ENCODE measurements at regions not wholly inside any gene's neighbourhood (a gene's known extent, or its start where the extent isn't known, plus 50 kb on each side); places are given as distances from the start of the nearest gene placed in this dataset.
A peak's percentile ranks its signal among the peaks of the same experiment; 100 is the strongest.

DNA sequence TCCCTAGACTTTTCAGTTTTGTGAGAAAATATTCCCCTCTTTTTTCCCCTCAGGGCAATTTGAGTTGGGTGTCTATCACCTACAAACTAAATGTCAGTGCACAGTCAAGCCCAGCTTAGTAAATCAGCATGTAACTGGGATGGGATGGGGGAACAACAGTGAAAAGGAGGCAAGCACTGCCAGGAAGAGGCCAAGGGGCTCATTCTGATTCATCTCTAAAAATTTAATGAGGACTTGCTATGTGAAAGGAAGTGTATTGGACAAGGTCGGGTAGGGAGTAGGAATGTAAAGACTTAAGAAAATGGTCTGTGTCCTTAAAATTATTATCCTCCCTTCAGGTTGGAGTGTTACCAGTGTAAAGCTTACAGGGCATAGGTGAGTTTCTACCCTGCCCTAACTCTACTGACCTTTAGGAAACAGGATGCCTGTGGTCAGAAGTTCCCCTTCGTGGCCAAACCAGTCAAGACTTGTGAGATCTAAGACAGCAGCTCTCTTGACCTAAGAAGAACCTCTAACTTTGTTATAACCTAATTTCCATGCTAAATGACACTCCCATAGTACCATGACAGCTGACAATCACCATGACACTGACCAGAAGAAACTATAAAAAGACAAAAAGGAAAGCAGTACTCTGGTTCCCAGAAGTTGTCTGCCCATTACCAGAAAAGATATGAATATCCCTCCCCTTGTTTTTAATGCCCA, 194.4 kb upstream of the LDB2 start:
- H3K4me2 ChIP-seq (ENCODE audit: unreplicated experiment): no peak overlapping the region
- H3K27me3 ChIP-seq (replicated peaks; ENCODE audit: insufficient read depth): no peaks in the 10 kb centered on the region
- H2AFZ ChIP-seq: no peak overlapping the region
- H3K9ac ChIP-seq: no peak overlapping the region
- WGBS, 2 experiments (ENCODE audit: low coverage in 1 of 2, low lambda C conversion rate in 2 of 2, missing lambda C conversion rate in 2 of 2): 86 to 93% methylated on average over 2 of the region's 2 CpGs
- no peaks in the 10 kb centered on the region for H3K36me3 ChIP-seq (ENCODE audit: low read depth)
- no peak for TF ChIP-seq EZH2phosphoT487 (IDR thresholded peaks at IDR 0.05; ENCODE audit: insufficient read depth, low read depth)
- no peak for TF ChIP-seq EZH2 (IDR thresholded peaks at IDR 0.05; ENCODE audit: insufficient read depth, poor library complexity, severe bottlenecking)
- no peaks in the 10 kb centered on the region for H4K20me1 ChIP-seq (ENCODE audit: insufficient read depth)
- in situ Hi-C loops (cut with MboI): no loop called here
- DNase-seq: no peak
- H3F3A ChIP-seq (ENCODE audit: insufficient read depth): no peaks in the 10 kb centered on the region
- H3K79me2 ChIP-seq (ENCODE audit: insufficient read depth): no peaks in the 10 kb centered on the region
- H3K4me3 ChIP-seq: no peak overlapping the region
- peaks cover 25% of the 10 kb centered on the region for H3K4me1 ChIP-seq (ENCODE audit: insufficient read depth)
- H3K9me3 ChIP-seq (ENCODE audit: low read depth): no peaks in the 10 kb centered on the region
- H3K27ac ChIP-seq: no peak overlapping the region
- H3K9me2 ChIP-seq (ENCODE audit: insufficient read depth): no peaks in the 10 kb centered on the region

DNA sequence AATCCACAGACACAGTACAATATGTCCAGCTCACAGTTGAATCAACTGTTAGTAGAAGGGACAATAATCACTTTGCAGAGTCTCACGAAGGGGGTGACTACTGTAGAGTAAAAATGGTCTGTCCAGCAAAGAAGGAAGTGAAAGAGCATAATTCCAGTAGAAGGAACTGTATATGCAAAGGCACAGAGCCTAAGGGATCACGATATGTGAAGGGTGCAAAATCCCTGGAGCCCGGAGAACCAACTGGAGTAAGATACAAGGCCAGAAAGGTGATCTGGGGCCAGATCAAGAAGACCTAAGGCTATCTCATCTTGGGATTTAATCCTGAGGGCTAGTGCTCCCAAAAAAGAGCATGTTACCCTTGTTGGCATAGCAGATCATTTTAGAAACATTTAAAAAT, 192.7 kb upstream of the LDB2 start:
- Histone ChIP-seq H3K4me1 (ENCODE audit: insufficient read depth) (peaks cover 25% of the 10 kb centered on the region), H3K27me3 (replicated peaks; ENCODE audit: insufficient read depth) (no peaks in the 10 kb centered on the region), H3K27ac (no peak overlapping the region), H3K4me2 (ENCODE audit: unreplicated experiment) (no peak overlapping the region), H3K79me2 (ENCODE audit: insufficient read depth) (no peaks in the 10 kb centered on the region), H3K36me3 (ENCODE audit: low read depth) (no peaks in the 10 kb centered on the region), H3K9ac (no peak overlapping the region), H3K9me3 (ENCODE audit: low read depth) (no peaks in the 10 kb centered on the region), H3K4me3 (no peak overlapping the region), H4K20me1 (ENCODE audit: insufficient read depth) (no peaks in the 10 kb centered on the region), H3K9me2 (ENCODE audit: insufficient read depth) (no peaks in the 10 kb centered on the region), H3F3A (ENCODE audit: insufficient read depth) (no peaks in the 10 kb centered on the region), H2AFZ (no peak overlapping the region)
- 94 to 95% methylated on average over 3 of the region's 3 CpGs for WGBS, 2 experiments (ENCODE audit: low coverage in 1 of 2, low lambda C conversion rate in 2 of 2, missing lambda C conversion rate in 2 of 2)
- in situ Hi-C loops (cut with MboI): no loop called here
- DNase-seq: no peak
- TF ChIP-seq EZH2phosphoT487 (IDR thresholded peaks at IDR 0.05; ENCODE audit: insufficient read depth, low read depth): no peak
- no peak for TF ChIP-seq EZH2 (IDR thresholded peaks at IDR 0.05; ENCODE audit: insufficient read depth, poor library complexity, severe bottlenecking)

GRCh38 chr4:17090063-17090462, 191.6 kb upstream of the LDB2 start:
- no peaks in the 10 kb centered on the region for H3K9me3 ChIP-seq (ENCODE audit: low read depth)
- no peak overlapping the region for H2AFZ ChIP-seq
- H3K9ac ChIP-seq: no peak overlapping the region
- H3K4me3 ChIP-seq: no peak overlapping the region
- no peaks in the 10 kb centered on the region for H4K20me1 ChIP-seq (ENCODE audit: insufficient read depth)
- TF ChIP-seq EZH2phosphoT487 (IDR thresholded peaks at IDR 0.05; ENCODE audit: insufficient read depth, low read depth) (no peak), EZH2 (IDR thresholded peaks at IDR 0.05; ENCODE audit: insufficient read depth, poor library complexity, severe bottlenecking) (no peak)
- no peak overlapping the region for H3K4me2 ChIP-seq (ENCODE audit: unreplicated experiment)
- peaks cover 19% of the 10 kb centered on the region for H3K4me1 ChIP-seq (ENCODE audit: insufficient read depth)
- no peaks in the 10 kb centered on the region for H3K79me2 ChIP-seq (ENCODE audit: insufficient read depth)
- no peaks in the 10 kb centered on the region for H3K27me3 ChIP-seq (replicated peaks; ENCODE audit: insufficient read depth)
- no peaks in the 10 kb centered on the region for H3K9me2 ChIP-seq (ENCODE audit: insufficient read depth)
- H3F3A ChIP-seq (ENCODE audit: insufficient read depth): no peaks in the 10 kb centered on the region
- no peak overlapping the region for H3K27ac ChIP-seq
- 88 to 95% methylated on average over 3 of the region's 3 CpGs for WGBS, 2 experiments (ENCODE audit: low coverage in 1 of 2, low lambda C conversion rate in 2 of 2, missing lambda C conversion rate in 2 of 2)
- DNase-seq: no peak
- no peaks in the 10 kb centered on the region for H3K36me3 ChIP-seq (ENCODE audit: low read depth)
- in situ Hi-C loops (cut with MboI): no loop called here

GRCh38 chr4:17085416-17085815, 187.0 kb upstream of the LDB2 start:
- H3K79me2 ChIP-seq (ENCODE audit: insufficient read depth): no peaks in the 10 kb centered on the region
- H3K27ac ChIP-seq: no peak overlapping the region
- H2AFZ ChIP-seq: peak overlapping the region; percentile 15; the same call in 1 of the 2 replicates
- no peak overlapping the region for H3K4me3 ChIP-seq
- WGBS, 2 experiments (ENCODE audit: low coverage in 1 of 2, low lambda C conversion rate in 2 of 2, missing lambda C conversion rate in 2 of 2): 94 to 99% methylated on average over 5 of the region's 5 CpGs
- no peaks in the 10 kb centered on the region for H3K36me3 ChIP-seq (ENCODE audit: low read depth)
- in situ Hi-C loops (cut with MboI): no loop called here
- H3F3A ChIP-seq (ENCODE audit: insufficient read depth): peaks cover 25% of the 10 kb centered on the region
- no peak overlapping the region for H3K9ac ChIP-seq
- H3K9me2 ChIP-seq (ENCODE audit: insufficient read depth): no peaks in the 10 kb centered on the region
- TF ChIP-seq EZH2 (IDR thresholded peaks at IDR 0.05; ENCODE audit: insufficient read depth, poor library complexity, severe bottlenecking) (no peak), EZH2phosphoT487 (IDR thresholded peaks at IDR 0.05; ENCODE audit: insufficient read depth, low read depth) (no peak)
- peaks cover 23% of the 10 kb centered on the region for H3K4me1 ChIP-seq (ENCODE audit: insufficient read depth)
- H3K9me3 ChIP-seq (ENCODE audit: low read depth): no peaks in the 10 kb centered on the region
- no peak for DNase-seq
- H3K27me3 ChIP-seq (replicated peaks; ENCODE audit: insufficient read depth): no peaks in the 10 kb centered on the region
- no peak overlapping the region for H3K4me2 ChIP-seq (ENCODE audit: unreplicated experiment)
- no peaks in the 10 kb centered on the region for H4K20me1 ChIP-seq (ENCODE audit: insufficient read depth)
